HepG2 (cell line): ENCODE measurements at regions not wholly inside any gene's neighbourhood (a gene's known extent, or its start where the extent isn't known, plus 50 kb on each side); places are given as distances from the start of the nearest gene placed in this dataset.

ENCODE experiments used
- ISX ChIP-seq: sonication (generic); formaldehyde crosslinking; conservative IDR thresholded peaks from 2 replicates; pipeline ENCODE4 v1.5.0; 2020; ENCODE audit warnings: missing genetic modification reagents
- NR2C2 ChIP-seq: sonication (generic); formaldehyde crosslinking; IDR thresholded peaks from 2 replicates; pipeline ENCODE4 v1.4.0; 2020; ENCODE audit warnings: missing genetic modification reagents, mild to moderate bottlenecking, moderate library complexity, borderline replicate concordance
- ZNF652 ChIP-seq: IDR thresholded peaks from 2 replicates; pipeline ENCODE4 v1.6.1; 2016; ENCODE audit warnings: low read depth, borderline replicate concordance
- TF ChIP-seq, protein P1 (sequence below): sonication (generic); formaldehyde crosslinking; IDR thresholded peaks from 2 replicates; pipeline ENCODE4 v1.5.0; 2020; ENCODE audit warnings: mild to moderate bottlenecking, missing genetic modification reagents, moderate library complexity

DNA sequence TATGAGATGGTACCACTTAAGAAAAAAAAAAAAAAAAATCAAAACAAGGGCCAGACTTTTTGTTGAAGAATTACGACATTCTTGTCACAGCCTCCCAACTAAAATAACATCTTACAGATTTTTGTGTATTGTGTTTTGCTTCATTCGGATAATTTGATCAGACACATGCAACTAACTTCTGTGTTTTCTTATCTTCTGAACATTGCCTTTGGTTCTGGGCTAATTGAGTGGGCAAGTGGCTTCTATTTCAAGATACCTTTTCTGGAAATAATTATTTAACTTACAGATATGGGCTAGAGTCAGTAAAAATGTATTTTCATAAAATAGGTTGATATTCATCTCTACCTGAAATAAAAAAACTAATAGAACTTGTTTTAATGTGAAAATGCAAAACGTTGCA is 165.1 kb downstream of the ANKRD7 start:
- TF ChIP-seq ISX (CRISPR knock-in tag), result no peak
- no peak for TF ChIP-seq ZNF652 (CRISPR knock-in tag)
- TF ChIP-seq, protein P1, sequence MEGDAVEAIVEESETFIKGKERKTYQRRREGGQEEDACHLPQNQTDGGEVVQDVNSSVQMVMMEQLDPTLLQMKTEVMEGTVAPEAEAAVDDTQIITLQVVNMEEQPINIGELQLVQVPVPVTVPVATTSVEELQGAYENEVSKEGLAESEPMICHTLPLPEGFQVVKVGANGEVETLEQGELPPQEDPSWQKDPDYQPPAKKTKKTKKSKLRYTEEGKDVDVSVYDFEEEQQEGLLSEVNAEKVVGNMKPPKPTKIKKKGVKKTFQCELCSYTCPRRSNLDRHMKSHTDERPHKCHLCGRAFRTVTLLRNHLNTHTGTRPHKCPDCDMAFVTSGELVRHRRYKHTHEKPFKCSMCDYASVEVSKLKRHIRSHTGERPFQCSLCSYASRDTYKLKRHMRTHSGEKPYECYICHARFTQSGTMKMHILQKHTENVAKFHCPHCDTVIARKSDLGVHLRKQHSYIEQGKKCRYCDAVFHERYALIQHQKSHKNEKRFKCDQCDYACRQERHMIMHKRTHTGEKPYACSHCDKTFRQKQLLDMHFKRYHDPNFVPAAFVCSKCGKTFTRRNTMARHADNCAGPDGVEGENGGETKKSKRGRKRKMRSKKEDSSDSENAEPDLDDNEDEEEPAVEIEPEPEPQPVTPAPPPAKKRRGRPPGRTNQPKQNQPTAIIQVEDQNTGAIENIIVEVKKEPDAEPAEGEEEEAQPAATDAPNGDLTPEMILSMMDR, result no peak
- TF ChIP-seq NR2C2 (CRISPR knock-in tag), result no peak
